ENCODE measurements at regions not wholly inside any gene's neighbourhood (a gene's known extent, or its start where the extent isn't known, plus 50 kb on each side); places are given as distances from the start of the nearest gene placed in this dataset.
A peak's percentile ranks its signal among the peaks of the same experiment; 100 is the strongest.
"Not testable (repeated sequence)": the region's sequence is repeated elsewhere in the genome, so short reads cannot be mapped to it uniquely, and the experiment has no call there.

DNA sequence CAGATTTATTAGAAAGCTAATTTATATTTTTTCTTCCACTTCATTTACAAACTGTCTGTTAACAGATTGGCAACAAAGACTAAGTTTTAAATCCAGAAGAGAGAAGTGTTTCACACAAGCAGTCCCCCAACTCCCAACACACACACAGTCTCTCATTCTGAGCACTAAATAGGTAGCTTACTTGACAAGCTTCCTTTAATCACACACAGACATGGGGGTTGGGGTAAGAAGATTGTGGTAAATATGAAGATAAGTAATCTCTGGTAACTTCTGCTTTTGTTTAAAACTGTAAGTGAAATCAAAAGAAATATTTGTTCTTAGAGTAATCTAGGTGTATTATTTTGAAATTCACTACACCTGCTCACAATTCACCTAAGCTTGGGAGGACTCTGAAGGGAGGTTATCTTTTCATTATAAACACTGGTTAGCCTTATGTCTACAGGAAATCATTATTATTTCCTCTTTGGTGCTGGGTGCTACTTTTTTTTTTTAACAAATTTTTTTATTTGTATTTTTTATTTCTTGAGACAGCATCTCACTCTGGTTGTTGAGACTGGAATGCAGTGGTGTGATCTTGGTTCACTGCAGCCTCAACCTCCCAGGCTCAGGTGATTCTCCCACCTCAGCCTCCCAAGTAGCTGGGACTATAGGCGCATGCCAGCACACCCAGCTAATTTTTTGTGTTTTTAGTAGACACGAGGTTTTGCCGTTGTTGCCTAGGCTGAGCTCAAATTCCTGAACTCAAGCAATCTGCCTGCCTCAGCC, 82.1 kb upstream of the ATP12A start:
- H3K36me3 Mint-ChIP-seq; H3K9me3 Mint-ChIP-seq; H3K27me3 Mint-ChIP-seq; H3K9me3 ChIP-seq (ENCODE audit: control insufficient read depth in 2 of 2, low read length in 2 of 2); H3K27me3 ChIP-seq (ENCODE audit: control insufficient read depth, insufficient read depth, low read length); H3K36me3 ChIP-seq (ENCODE audit: control insufficient read depth, insufficient read depth, low read length): not testable (repeated sequence)
- H3K27ac Mint-ChIP-seq = peak overlapping the region; percentile 85 to 96 (median 92)
- peak; percentile 64 to 68 for ATAC-seq (ENCODE audit: low read depth in 2 of 2)
- peak overlapping the region; percentile 37 for H3K4me3 ChIP-seq (ENCODE audit: low read depth, low read length)
- peak in 2 of 3 donors; percentile 38 to 39 for DNase-seq
- peaks cover 11% of the 10 kb centered on the region for H3K4me1 ChIP-seq (ENCODE audit: control insufficient read depth, insufficient read depth, low read length, poor library complexity, severe bottlenecking)
- peak overlapping the region; percentile 33 to 84 (median 58) for H3K4me3 Mint-ChIP-seq
- H3K27ac ChIP-seq (ENCODE audit: insufficient read depth, low read length, poor library complexity, severe bottlenecking) = peak overlapping the region; percentile 60
- H3K4me1 Mint-ChIP-seq = peaks cover 17 to 49% (median 30%) of the 10 kb centered on the region in 4 donors

DNA sequence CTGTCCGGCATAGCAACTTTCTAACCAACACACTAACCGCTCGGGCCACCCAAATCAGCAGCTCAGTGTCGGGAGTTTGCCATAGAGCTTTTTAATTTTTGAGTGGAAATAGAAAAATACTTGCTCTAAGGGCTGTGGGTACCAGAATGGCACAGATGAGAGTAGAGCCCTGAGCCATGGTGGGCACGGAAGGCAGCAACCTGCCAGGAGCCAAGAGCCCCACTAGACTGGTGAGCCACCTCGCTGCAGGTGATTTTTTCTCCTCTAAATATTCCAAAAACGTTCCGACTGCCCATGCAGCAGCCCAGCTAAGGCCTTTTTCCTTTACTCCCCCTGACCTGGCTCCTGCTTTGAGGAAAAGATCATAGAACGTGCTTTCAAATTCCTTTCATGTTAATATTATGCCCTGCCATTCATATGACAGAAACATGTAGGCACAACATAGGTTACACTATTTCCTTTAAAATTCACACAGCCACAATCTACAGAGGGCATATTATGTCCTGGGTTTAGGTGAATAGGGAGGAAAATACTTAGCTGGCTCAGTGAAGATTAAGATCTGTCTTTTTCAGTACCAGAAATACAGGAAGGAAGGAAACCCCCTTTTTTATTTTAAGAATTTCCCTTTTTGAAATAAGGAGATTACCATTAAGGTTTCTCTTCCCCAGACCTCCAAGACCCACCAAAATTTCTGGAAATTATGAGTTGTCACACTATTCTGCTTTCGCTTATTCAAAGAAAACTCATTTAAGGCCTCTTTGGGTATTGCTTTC, 81.0 kb upstream of the ATP12A start:
- DNase-seq; H3K27me3 ChIP-seq (ENCODE audit: control insufficient read depth, insufficient read depth, low read length); H3K9me3 ChIP-seq (ENCODE audit: control insufficient read depth in 2 of 2, low read length in 2 of 2); ATAC-seq (ENCODE audit: low read depth in 2 of 2); H3K36me3 Mint-ChIP-seq; H3K27me3 Mint-ChIP-seq; H3K4me3 ChIP-seq (ENCODE audit: low read depth, low read length); H3K27ac ChIP-seq (ENCODE audit: insufficient read depth, low read length, poor library complexity, severe bottlenecking); H3K36me3 ChIP-seq (ENCODE audit: control insufficient read depth, insufficient read depth, low read length): not testable (repeated sequence)
- H3K27ac Mint-ChIP-seq = peak overlapping the region; percentile 85 to 99 (median 92)
- peak overlapping the region; percentile 37 to 79 (median 69) for H3K4me3 Mint-ChIP-seq
- H3K4me1 ChIP-seq (ENCODE audit: control insufficient read depth, insufficient read depth, low read length, poor library complexity, severe bottlenecking) = peaks cover 11% of the 10 kb centered on the region
- H3K4me1 Mint-ChIP-seq = peaks cover 17 to 49% (median 30%) of the 10 kb centered on the region in 4 donors
- H3K9me3 Mint-ChIP-seq = peaks cover 0 to 13% (median 1%) of the 10 kb centered on the region in 7 donors

DNA sequence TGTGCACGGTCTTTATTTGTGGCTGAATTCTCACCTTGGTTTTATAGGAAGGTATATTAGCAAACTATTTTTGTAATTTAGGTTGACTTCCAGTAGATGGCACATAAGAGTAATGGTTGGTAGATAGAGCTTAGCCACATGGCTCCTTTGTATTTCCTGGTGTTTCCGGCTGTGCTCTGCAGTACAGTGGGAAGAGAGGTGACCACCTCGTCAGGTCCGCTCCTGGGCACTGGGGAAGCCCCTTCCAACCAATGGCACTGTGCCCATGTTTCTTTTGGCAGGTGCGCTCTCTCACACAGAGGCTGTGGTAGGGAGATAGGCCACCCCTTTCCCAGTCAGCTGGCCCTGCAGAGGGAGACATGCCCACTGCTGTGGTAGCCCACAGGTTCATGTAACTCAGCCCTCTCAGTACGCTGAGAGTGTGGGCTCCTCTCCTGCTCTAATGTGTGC, 74.3 kb upstream of the ATP12A start:
- ATAC-seq (ENCODE audit: low read depth in 2 of 2) = peak; percentile 55 to 81
- H3K27me3 Mint-ChIP-seq = no peaks in the 10 kb centered on the region
- Histone ChIP-seq H3K9me3 (ENCODE audit: control insufficient read depth in 2 of 2, low read length in 2 of 2) (no peaks in the 10 kb centered on the region), H3K27ac (ENCODE audit: insufficient read depth, low read length, poor library complexity, severe bottlenecking) (no peak overlapping the region), H3K27me3 (ENCODE audit: control insufficient read depth, insufficient read depth, low read length) (no peaks in the 10 kb centered on the region), H3K4me3 (ENCODE audit: low read depth, low read length) (no peak overlapping the region), H3K4me1 (ENCODE audit: control insufficient read depth, insufficient read depth, low read length, poor library complexity, severe bottlenecking) (peaks cover 11% of the 10 kb centered on the region), H3K36me3 (ENCODE audit: control insufficient read depth, insufficient read depth, low read length) (no peaks in the 10 kb centered on the region)
- peak overlapping the region in 1 of 4 donors; percentile 35 for H3K4me3 Mint-ChIP-seq
- H3K36me3 Mint-ChIP-seq = peaks cover 7% of the 10 kb centered on the region
- peaks cover 0 to 18% (median 1%) of the 10 kb centered on the region in 7 donors for H3K9me3 Mint-ChIP-seq
- peaks cover 10 to 31% (median 19%) of the 10 kb centered on the region in 4 donors for H3K4me1 Mint-ChIP-seq
- H3K27ac Mint-ChIP-seq = peak overlapping the region in 2 of 3 donors; percentile 52 to 62
- peak in 2 of 3 donors; percentile 50 to 66 for DNase-seq

DNA sequence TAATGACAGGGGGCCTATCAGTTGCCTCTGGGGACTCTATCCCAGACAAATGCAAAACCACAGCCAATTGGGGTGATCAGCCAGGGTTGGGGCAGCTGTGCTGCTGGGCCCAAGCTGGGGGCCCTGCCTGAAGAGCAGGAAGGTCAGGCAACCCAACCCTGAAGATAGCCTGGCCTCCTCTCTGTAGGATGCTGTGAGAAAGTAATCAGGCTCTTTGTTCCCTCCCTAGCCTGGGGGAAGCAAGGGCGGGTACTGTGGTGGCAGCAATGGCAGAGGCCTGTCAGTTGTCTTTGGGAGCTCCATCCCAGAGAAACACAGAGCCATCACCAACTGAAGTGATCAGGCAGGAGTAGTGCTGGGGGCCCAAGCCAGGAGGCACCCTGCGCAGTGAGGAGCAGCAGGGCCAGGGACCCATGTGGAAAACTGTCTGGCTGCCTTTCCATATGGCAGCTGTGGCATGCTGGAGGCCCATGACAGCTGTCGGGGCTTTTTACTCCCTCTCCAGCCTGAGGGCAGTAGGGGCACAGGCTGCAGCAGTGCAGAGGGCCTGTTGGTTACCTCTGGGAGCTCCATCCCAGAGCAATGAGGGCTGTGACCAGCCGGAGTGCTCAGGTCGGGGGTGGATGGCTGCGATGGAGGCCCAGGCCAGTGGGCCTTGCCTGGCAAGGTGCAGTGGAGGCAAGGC, 73.6 kb upstream of the ATP12A start:
- peaks cover 0 to 18% (median 1%) of the 10 kb centered on the region in 7 donors for H3K9me3 Mint-ChIP-seq
- peaks cover 7% of the 10 kb centered on the region for H3K36me3 Mint-ChIP-seq
- no peak for DNase-seq
- ATAC-seq (ENCODE audit: low read depth in 2 of 2) = no peak
- Histone ChIP-seq H3K4me1 (ENCODE audit: control insufficient read depth, insufficient read depth, low read length, poor library complexity, severe bottlenecking) (peaks cover 11% of the 10 kb centered on the region), H3K9me3 (ENCODE audit: control insufficient read depth in 2 of 2, low read length in 2 of 2) (no peaks in the 10 kb centered on the region), H3K27ac (ENCODE audit: insufficient read depth, low read length, poor library complexity, severe bottlenecking) (no peak overlapping the region), H3K4me3 (ENCODE audit: low read depth, low read length) (no peak overlapping the region), H3K27me3 (ENCODE audit: control insufficient read depth, insufficient read depth, low read length) (no peaks in the 10 kb centered on the region), H3K36me3 (ENCODE audit: control insufficient read depth, insufficient read depth, low read length) (no peaks in the 10 kb centered on the region)
- H3K4me1 Mint-ChIP-seq = peaks cover 10 to 35% (median 16%) of the 10 kb centered on the region in 4 donors
- H3K4me3 Mint-ChIP-seq = peak overlapping the region in 1 of 4 donors; percentile 39
- H3K27ac Mint-ChIP-seq = peak overlapping the region in 2 of 3 donors; percentile 52 to 62
- no peaks in the 10 kb centered on the region for H3K27me3 Mint-ChIP-seq

DNA sequence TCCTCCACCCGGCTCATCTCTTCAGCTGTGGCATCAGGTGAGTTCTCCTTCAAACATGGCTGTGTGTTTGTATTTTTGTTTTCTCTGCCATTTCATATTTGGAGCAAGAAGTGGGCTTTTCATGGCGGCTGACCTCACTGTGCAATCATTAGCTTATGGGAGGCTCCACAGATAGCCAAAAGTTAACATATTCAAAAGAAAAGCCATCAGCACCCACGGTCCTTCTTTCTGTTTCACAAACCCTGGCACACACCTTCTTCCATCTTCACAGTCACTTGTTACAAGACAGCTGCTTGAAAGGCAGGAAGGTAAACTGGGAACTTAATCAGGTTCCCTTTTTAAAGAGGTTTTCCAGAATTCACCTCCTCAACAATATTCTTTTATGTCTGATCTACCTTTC, 69.3 kb upstream of the ATP12A start:
- peak overlapping the region; percentile 44 to 76 (median 57) for H3K27ac Mint-ChIP-seq

DNA sequence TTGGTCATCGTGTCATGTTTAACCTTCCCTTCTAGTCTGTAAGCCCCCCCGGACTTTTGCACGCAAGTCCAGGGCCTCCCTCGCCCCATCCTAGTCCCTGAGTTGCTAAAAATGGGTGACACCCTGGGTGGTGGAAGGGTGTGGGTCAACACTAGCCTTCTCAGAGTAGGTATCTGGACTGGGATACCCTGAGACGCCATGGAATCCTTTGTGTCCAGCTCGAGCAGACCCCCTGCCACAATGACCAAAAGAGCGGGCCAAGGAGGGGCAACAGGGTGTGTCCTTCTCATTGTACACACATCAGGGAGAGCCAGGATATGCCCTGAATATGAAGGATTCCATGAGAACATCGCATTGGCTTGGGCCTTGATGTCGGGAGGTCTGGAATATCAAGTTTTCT, 67.5 kb upstream of the ATP12A start:
- ATAC-seq (ENCODE audit: low read depth in 2 of 2) = no peak
- no peak overlapping the region for H3K4me3 ChIP-seq (ENCODE audit: low read depth, low read length)
- H3K36me3 Mint-ChIP-seq = no peaks in the 10 kb centered on the region
- H3K27me3 Mint-ChIP-seq = no peaks in the 10 kb centered on the region
- H3K27ac Mint-ChIP-seq = peak overlapping the region in 1 of 3 donors; percentile 38
- DNase-seq = no peak
- no peaks in the 10 kb centered on the region for H3K27me3 ChIP-seq (ENCODE audit: control insufficient read depth, insufficient read depth, low read length)
- H3K4me1 Mint-ChIP-seq = peaks cover 5 to 55% (median 15%) of the 10 kb centered on the region in 4 donors
- peaks cover 20% of the 10 kb centered on the region for H3K4me1 ChIP-seq (ENCODE audit: control insufficient read depth, insufficient read depth, low read length, poor library complexity, severe bottlenecking)
- no peaks in the 10 kb centered on the region for H3K9me3 Mint-ChIP-seq
- no peaks in the 10 kb centered on the region for H3K9me3 ChIP-seq (ENCODE audit: control insufficient read depth in 2 of 2, low read length in 2 of 2)
- no peaks in the 10 kb centered on the region for H3K36me3 ChIP-seq (ENCODE audit: control insufficient read depth, insufficient read depth, low read length)
- H3K27ac ChIP-seq (ENCODE audit: insufficient read depth, low read length, poor library complexity, severe bottlenecking) = no peak overlapping the region
- H3K4me3 Mint-ChIP-seq = no peak overlapping the region

More for the DNA sequence above, 69.3 kb upstream of the ATP12A start:
- DNase-seq (no peak), ATAC-seq (ENCODE audit: low read depth in 2 of 2) (no peak)
- Mint-ChIP-seq H3K9me3 (no peaks in the 10 kb centered on the region), H3K27me3 (no peaks in the 10 kb centered on the region), H3K36me3 (no peaks in the 10 kb centered on the region), H3K4me3 (no peak overlapping the region), H3K4me1 (peaks cover 6 to 48% (median 14%) of the 10 kb centered on the region in 4 donors)
- Histone ChIP-seq H3K27ac (ENCODE audit: insufficient read depth, low read length, poor library complexity, severe bottlenecking) (no peak overlapping the region), H3K27me3 (ENCODE audit: control insufficient read depth, insufficient read depth, low read length) (no peaks in the 10 kb centered on the region), H3K4me3 (ENCODE audit: low read depth, low read length) (no peak overlapping the region), H3K9me3 (ENCODE audit: control insufficient read depth in 2 of 2, low read length in 2 of 2) (no peaks in the 10 kb centered on the region), H3K36me3 (ENCODE audit: control insufficient read depth, insufficient read depth, low read length) (no peaks in the 10 kb centered on the region), H3K4me1 (ENCODE audit: control insufficient read depth, insufficient read depth, low read length, poor library complexity, severe bottlenecking) (peaks cover 25% of the 10 kb centered on the region)

DNA sequence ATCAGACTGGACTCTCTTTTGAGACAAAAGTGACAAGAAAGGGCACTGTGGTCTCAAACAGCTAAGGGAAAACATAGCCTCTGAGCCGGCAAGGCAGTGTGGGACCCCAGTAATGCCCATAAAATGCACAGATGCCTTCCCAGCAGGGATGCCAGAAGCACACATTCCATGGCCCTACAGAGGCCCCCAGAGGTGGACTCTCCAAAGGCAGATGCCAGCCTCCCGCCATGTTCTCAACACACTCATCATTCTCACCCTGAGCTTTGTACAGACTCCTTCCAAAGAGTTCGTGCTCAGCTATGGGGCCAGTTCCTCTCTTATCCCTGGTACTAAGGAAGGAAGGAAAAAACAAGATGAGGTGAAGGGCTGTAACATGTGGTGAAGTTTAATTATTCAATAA, 67.1 kb upstream of the ATP12A start:
- H3K27ac Mint-ChIP-seq = no peak overlapping the region
- no peaks in the 10 kb centered on the region for H3K36me3 ChIP-seq (ENCODE audit: control insufficient read depth, insufficient read depth, low read length)
- H3K27me3 Mint-ChIP-seq = no peaks in the 10 kb centered on the region

More for the DNA sequence above, 67.1 kb upstream of the ATP12A start:
- Histone ChIP-seq H3K27ac (ENCODE audit: insufficient read depth, low read length, poor library complexity, severe bottlenecking) (no peak overlapping the region), H3K27me3 (ENCODE audit: control insufficient read depth, insufficient read depth, low read length) (no peaks in the 10 kb centered on the region), H3K9me3 (ENCODE audit: control insufficient read depth in 2 of 2, low read length in 2 of 2) (no peaks in the 10 kb centered on the region), H3K4me3 (ENCODE audit: low read depth, low read length) (no peak overlapping the region), H3K4me1 (ENCODE audit: control insufficient read depth, insufficient read depth, low read length, poor library complexity, severe bottlenecking) (peaks cover 23% of the 10 kb centered on the region)
- Mint-ChIP-seq H3K4me1 (peaks cover 6 to 59% (median 19%) of the 10 kb centered on the region in 4 donors), H3K4me3 (no peak overlapping the region), H3K9me3 (no peaks in the 10 kb centered on the region), H3K36me3 (no peaks in the 10 kb centered on the region)
- ATAC-seq (ENCODE audit: low read depth in 2 of 2) (no peak), DNase-seq (no peak)
